ENCODE measurements at regions not wholly inside any gene's neighbourhood (a gene's known extent, or its start where the extent isn't known, plus 50 kb on each side); places are given as distances from the start of the nearest gene placed in this dataset.

- DNase-seq = no peak
These were observed 249.7 kb downstream of the ACTR3 start for GRCh38 chr2:114139542-114139941.

- DNase-seq = no peak
These were observed 266.6 kb downstream of the ACTR3 start for GRCh38 chr2:114156366-114157056.

- DNase-seq = no peak
These were observed 267.1 kb downstream of the ACTR3 start for GRCh38 chr2:114157057-114157385.

GRCh38 chr2:114160263-114160981 is 270.5 kb downstream of the ACTR3 start:
- no peak for DNase-seq

GRCh38 chr2:114161371-114161770 is 271.5 kb downstream of the ACTR3 start:
- DNase-seq = no peak

- DNase-seq = no peak
These were observed 274.6 kb upstream of the DPP10 start for GRCh38 chr2:114167799-114168198.

GRCh38 chr2:114170070-114170469 is 272.4 kb upstream of the DPP10 start:
- no peak for DNase-seq

GRCh38 chr2:114175507-114175906 is 266.9 kb upstream of the DPP10 start:
- DNase-seq = no peak

GRCh38 chr2:114185501-114185900 is 256.9 kb upstream of the DPP10 start:
- DNase-seq = no peak

GRCh38 chr2:114192362-114192761 is 250.1 kb upstream of the DPP10 start:
- DNase-seq = no peak

GRCh38 chr2:114201781-114202180 is 240.7 kb upstream of the DPP10 start:
- DNase-seq = no peak

GRCh38 chr2:114203679-114204078 is 238.8 kb upstream of the DPP10 start:
- DNase-seq = no peak

GRCh38 chr2:114213808-114214207 is 228.6 kb upstream of the DPP10 start:
- no peak for DNase-seq

- DNase-seq = no peak
These were observed 224.1 kb upstream of the DPP10 start for GRCh38 chr2:114218383-114218782.

GRCh38 chr2:114219456-114219855 is 223.0 kb upstream of the DPP10 start:
- DNase-seq = no peak

- no peak for DNase-seq
These were observed 220.1 kb upstream of the DPP10 start for GRCh38 chr2:114222344-114222743.

- no peak for DNase-seq
These were observed 210.5 kb upstream of the DPP10 start for GRCh38 chr2:114231921-114232320.

GRCh38 chr2:114237331-114237730 is 205.1 kb upstream of the DPP10 start:
- no peak for DNase-seq

GRCh38 chr2:114238910-114239559 is 203.4 kb upstream of the DPP10 start:
- DNase-seq = no peak

GRCh38 chr2:114248648-114249047 is 193.8 kb upstream of the DPP10 start:
- DNase-seq = no peak

- DNase-seq = no peak
These were observed 189.7 kb upstream of the DPP10 start for GRCh38 chr2:114252713-114253112.

- DNase-seq = no peak
These were observed 187.6 kb upstream of the DPP10 start for GRCh38 chr2:114254875-114255274.

GRCh38 chr2:114259389-114259788 is 183.1 kb upstream of the DPP10 start:
- no peak for DNase-seq

- no peak for DNase-seq
These were observed 181.1 kb upstream of the DPP10 start for GRCh38 chr2:114261366-114261765.

All from dermis blood vessel endothelial cell (primary cell).